Esophagus squamous epithelium (tissue), 5 donors: ENCODE measurements at regions not wholly inside any gene's neighbourhood (a gene's known extent, or its start where the extent isn't known, plus 50 kb on each side); places are given as distances from the start of the nearest gene placed in this dataset.
"Not testable (repeated sequence)": the region's sequence is repeated elsewhere in the genome, so short reads cannot be mapped to it uniquely, and the experiment has no call there.

ENCODE experiments used
- DNase-seq: peaks from one replicate; lab custom pipeline; 2025; lab: John Stamatoyannopoulos, UW
- H3K27ac ChIP-seq, 4 donors: fragments of 200-600 bp; sonication (generic); one replicate each; pipeline ENCODE4 v1.5.1; 2016 to 2019; ENCODE audit warnings: mild to moderate bottlenecking in 1 of 4
- H3K27me3 ChIP-seq, 4 donors: fragments of 200-600 bp; sonication (generic); 1 replicate in 3 of 4; 2 replicates in 1 of 4; pipeline versions ENCODE4 v1.5.1 to v1.6.0; 2017 to 2021; ENCODE audit warnings: antibody characterized with exemption in 1 of 4
- H3K36me3 ChIP-seq, 3 donors: fragments of 200-600 bp; sonication (generic); one replicate each; pipeline ENCODE4 v1.5.1; 2016 to 2019
- H3K4me1 ChIP-seq, 3 donors: fragments of 200-600 bp; sonication (generic); one replicate each; pipeline ENCODE4 v1.5.1; 2017 to 2019
- H3K4me3 ChIP-seq, 4 donors: fragments of 200-600 bp; sonication (generic); 1 replicate in 3 of 4; 2 replicates in 1 of 4; pipeline ENCODE4 v1.5.1; 2016 to 2019; ENCODE audit warnings: mild to moderate bottlenecking in 2 of 4, moderate library complexity in 1 of 4
- H3K9me3 ChIP-seq, 3 donors: fragments of 200-600 bp; sonication (generic); one replicate each; pipeline ENCODE4 v1.5.1; 2016 to 2019
- CTCF ChIP-seq, 6 experiments: fragments of 450-650 bp in 4 of 6; fragments of 200-600 bp in 2 of 6; sonication (generic) in 2 of 6; IDR thresholded peaks; one replicate each; pipeline ENCODE4 v1.5.1; 2016 to 2019; ENCODE audit warnings: antibody characterized with exemption in 6 of 6, mild to moderate bottlenecking in 4 of 6, moderate library complexity in 4 of 6
- POLR2A ChIP-seq, 4 donors: fragments of 450-650 bp; IDR thresholded peaks; one replicate each; pipeline ENCODE4 v1.6.1; 2017; ENCODE audit warnings: antibody characterized with exemption in 4 of 4, mild to moderate bottlenecking in 4 of 4, moderate library complexity in 3 of 4
- WGBS, 2 donors: methylation state at CpG; one replicate each; pipeline ENCODE4 v1.1.5; 2018; 5-methylcytosine and 5-hydroxymethylcytosine counted together
- intact Hi-C: fragments of 100-400 bp; cut with DNase I; formaldehyde crosslinking; loops from one replicate; pipeline ENCODE4 v1.15.0; 2022
- donor health status: DM: yes; HTN: yes; CAD: no.

DNA sequence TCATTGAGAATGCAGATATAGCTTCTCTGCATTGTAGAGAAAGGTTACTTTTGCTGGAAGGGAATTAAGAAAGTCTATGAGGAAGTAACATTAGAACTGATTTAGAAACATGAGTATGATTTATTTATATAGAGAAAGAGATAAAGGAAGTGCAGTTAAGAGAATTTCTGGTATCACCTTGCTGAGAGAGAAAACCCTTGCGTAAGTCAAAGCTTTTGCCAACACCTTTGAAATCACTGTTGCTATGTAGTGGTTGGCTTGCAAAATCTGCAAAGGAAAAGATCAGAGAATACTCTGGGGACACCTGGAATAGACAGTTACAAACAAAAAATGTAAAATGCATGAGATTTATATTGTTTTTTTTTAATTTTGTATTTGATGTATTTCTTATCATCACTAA, 137.3 kb upstream of the RXFP1 start:
- no peaks in the 10 kb centered on the region for H3K9me3 ChIP-seq
- intact Hi-C loops = no loop called here
- TF ChIP-seq POLR2A (IDR thresholded peaks at IDR 0.05) = no peak
- no peak for TF ChIP-seq CTCF (IDR thresholded peaks at IDR 0.05)
- H3K27ac ChIP-seq = no peak overlapping the region
- H3K4me3 ChIP-seq = no peak overlapping the region
- H3K27me3 ChIP-seq = no peaks in the 10 kb centered on the region
- 67 to 82% methylated on average over 1 of the region's 1 CpG for WGBS, 2 donors
- DNase-seq = no peak
- no peaks in the 10 kb centered on the region for H3K36me3 ChIP-seq
- H3K4me1 ChIP-seq = no peaks in the 10 kb centered on the region

DNA sequence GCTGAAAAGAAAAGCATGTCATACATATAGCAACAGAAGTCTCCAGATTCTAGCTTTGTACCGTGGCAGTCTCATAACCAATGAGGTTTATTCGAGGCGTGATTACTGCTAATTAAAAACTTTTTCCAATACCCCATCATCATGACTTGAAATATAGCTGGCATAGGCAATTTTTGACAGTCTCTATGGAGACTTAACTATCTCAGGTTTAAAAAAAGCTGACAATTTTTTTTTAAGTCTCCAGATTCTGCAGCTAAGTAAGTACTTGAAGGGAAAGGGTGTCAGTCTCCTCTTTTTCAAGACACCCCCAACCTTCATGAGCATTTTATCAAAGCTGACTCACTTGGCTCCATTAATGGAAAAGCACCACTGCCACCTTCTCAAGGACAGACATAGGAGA, 126.3 kb upstream of the RXFP1 start:
- Histone ChIP-seq H3K36me3 (no peaks in the 10 kb centered on the region), H3K4me3 (no peak overlapping the region), H3K4me1 (no peaks in the 10 kb centered on the region), H3K9me3 (no peaks in the 10 kb centered on the region), H3K27me3 (no peaks in the 10 kb centered on the region), H3K27ac (no peak overlapping the region)
- DNase-seq = no peak
- WGBS, 2 donors = 77 to 81% methylated on average over 3 of the region's 3 CpGs
- intact Hi-C loops = no loop called here
- TF ChIP-seq POLR2A (IDR thresholded peaks at IDR 0.05) = no peak
- TF ChIP-seq CTCF (IDR thresholded peaks at IDR 0.05) = no peak

GRCh38 chr4:158395889-158396288, 125.8 kb upstream of the RXFP1 start:
- 35 to 43% methylated on average over 2 of the region's 2 CpGs for whole genome bisulfite sequencing, 2 donors
- no peaks in the 10 kb centered on the region for H3K9me3 ChIP-seq
- H3K27me3 ChIP-seq = no peaks in the 10 kb centered on the region
- no peaks in the 10 kb centered on the region for H3K4me1 ChIP-seq
- H3K36me3 ChIP-seq = no peaks in the 10 kb centered on the region
- H3K27ac ChIP-seq = no peak overlapping the region
- DNase-seq = no peak
- intact Hi-C loops = no loop called here
- TF ChIP-seq POLR2A (IDR thresholded peaks at IDR 0.05) (no peak), CTCF (IDR thresholded peaks at IDR 0.05) (no peak)
- no peak overlapping the region for H3K4me3 ChIP-seq

- DNase-seq = no peak
- TF ChIP-seq CTCF (IDR thresholded peaks at IDR 0.05) (no peak), POLR2A (IDR thresholded peaks at IDR 0.05) (no peak)
- WGBS, 2 donors = 85 to 87% methylated on average over 2 of the region's 2 CpGs
- H3K4me3 ChIP-seq = no peak overlapping the region
- no peaks in the 10 kb centered on the region for H3K4me1 ChIP-seq
- no peak overlapping the region for H3K27ac ChIP-seq
- H3K27me3 ChIP-seq = no peaks in the 10 kb centered on the region
- intact Hi-C loops = no loop called here
- no peaks in the 10 kb centered on the region for H3K36me3 ChIP-seq
- H3K9me3 ChIP-seq = no peaks in the 10 kb centered on the region
Observed at GRCh38 chr4:158397781-158398180, 123.9 kb upstream of the RXFP1 start.

- WGBS, 2 donors = 92 to 98% methylated on average over 10 to 20 of the region's 29 CpGs
- H3K27me3 ChIP-seq, DNase-seq, H3K36me3 ChIP-seq, H3K4me1 ChIP-seq, H3K9me3 ChIP-seq, H3K27ac ChIP-seq, H3K4me3 ChIP-seq, intact Hi-C loops: not testable (repeated sequence)
Observed at GRCh38 chr4:158407961-158408360, 113.7 kb upstream of the RXFP1 start.

- Histone ChIP-seq H3K27me3 (no peaks in the 10 kb centered on the region), H3K36me3 (no peaks in the 10 kb centered on the region), H3K4me1 (no peaks in the 10 kb centered on the region), H3K4me3 (no peak overlapping the region), H3K9me3 (no peaks in the 10 kb centered on the region), H3K27ac (no peak overlapping the region)
- no peak for TF ChIP-seq CTCF (IDR thresholded peaks at IDR 0.05)
- no peak for TF ChIP-seq POLR2A (IDR thresholded peaks at IDR 0.05)
- 78 to 83% methylated on average over 3 of the region's 3 CpGs for WGBS, 2 donors
- no peak for DNase-seq
- intact Hi-C loops = no loop called here
Observed at GRCh38 chr4:158410272-158410671, 111.4 kb upstream of the RXFP1 start.
